GM18907 (cell line): ENCODE measurements at regions not wholly inside any gene's neighbourhood (a gene's known extent, or its start where the extent isn't known, plus 50 kb on each side); places are given as distances from the start of the nearest gene placed in this dataset.
A peak's percentile ranks its signal among the peaks of the same experiment; 100 is the strongest.
"Not testable (repeated sequence)": the region's sequence is repeated elsewhere in the genome, so short reads cannot be mapped to it uniquely, and the experiment has no call there.

Source experiments
- ATAC-seq: cut with Tn5 transposase; IDR thresholded peaks from one replicate; pipeline ENCODE4 v1.9.1; 2021; ENCODE audit warnings: mild to moderate bottlenecking, moderate library complexity; ENCODE audit not compliant: unreplicated experiment

GRCh38 chr10:38356527-38356926 is 262.4 kb downstream of the ZNF37A start:
- ATAC-seq: peak; percentile 56

GRCh38 chr10:38362514-38362913 is 268.4 kb downstream of the ZNF37A start:
- ATAC-seq: not testable (repeated sequence)

GRCh38 chr10:38364073-38364472 is 269.9 kb downstream of the ZNF37A start:
- not testable (repeated sequence) for ATAC-seq

- peak; percentile 65 for ATAC-seq
Observed at GRCh38 chr10:38365917-38366316, 271.8 kb downstream of the ZNF37A start.

GRCh38 chr10:38383800-38384199 is 289.7 kb downstream of the ZNF37A start:
- not testable (repeated sequence) for ATAC-seq

- ATAC-seq: not testable (repeated sequence)
Observed at GRCh38 chr10:38386869-38387268, 292.7 kb downstream of the ZNF37A start.

- peak; percentile 59 for ATAC-seq
Observed at GRCh38 chr10:38390725-38391124, 296.6 kb downstream of the ZNF37A start.

- ATAC-seq: not testable (repeated sequence)
Observed at GRCh38 chr10:38395465-38395864, 301.3 kb downstream of the ZNF37A start.

GRCh38 chr10:38396178-38396954 is 302.2 kb downstream of the ZNF37A start:
- ATAC-seq: peak; percentile 60

GRCh38 chr10:38401565-38401964 is 307.4 kb downstream of the ZNF37A start:
- not testable (repeated sequence) for ATAC-seq

- peak; percentile 100 for ATAC-seq
Observed at GRCh38 chr10:38402442-38403346, 308.6 kb downstream of the ZNF37A start.

- ATAC-seq: not testable (repeated sequence)
Observed at GRCh38 chr10:38403347-38404117, 309.4 kb downstream of the ZNF37A start.

GRCh38 chr10:38423634-38424033 is 329.5 kb downstream of the ZNF37A start:
- not testable (repeated sequence) for ATAC-seq

- ATAC-seq: not testable (repeated sequence)
Observed at GRCh38 chr10:38430242-38430641, 336.1 kb downstream of the ZNF37A start.

GRCh38 chr10:38437359-38437758 is 343.2 kb downstream of the ZNF37A start:
- not testable (repeated sequence) for ATAC-seq

GRCh38 chr10:38448614-38449355 is 354.6 kb downstream of the ZNF37A start:
- not testable (repeated sequence) for ATAC-seq

GRCh38 chr10:38449618-38450017 is 355.5 kb downstream of the ZNF37A start:
- ATAC-seq: not testable (repeated sequence)

GRCh38 chr10:38450372-38451057 is 356.4 kb downstream of the ZNF37A start:
- not testable (repeated sequence) for ATAC-seq

GRCh38 chr10:38451306-38451967 is 357.3 kb downstream of the ZNF37A start:
- ATAC-seq: not testable (repeated sequence)
